ENCODE measurements at regions not wholly inside any gene's neighbourhood (a gene's known extent, or its start where the extent isn't known, plus 50 kb on each side); places are given as distances from the start of the nearest gene placed in this dataset.

GRCh38 chr7:12893292-12893691 is 205.9 kb downstream of the ARL4A start:
- Histone ChIP-seq H3K9me3 (ENCODE audit: control insufficient read depth, insufficient read depth, low read length) (no peaks in the 10 kb centered on the region), H3K9me2 (replicated peaks; ENCODE audit: control insufficient read depth, low read length) (no peaks in the 10 kb centered on the region; the same call in 1 of the 2 replicates), H3F3A (ENCODE audit: control insufficient read depth, insufficient read depth) (no peaks in the 10 kb centered on the region), H3K4me2 (ENCODE audit: low read length) (no peak overlapping the region), H3K27ac (ENCODE audit: low read depth, low read length) (no peak overlapping the region), H3K79me2 (ENCODE audit: control insufficient read depth, low read length) (no peaks in the 10 kb centered on the region), H3K27me3 (ENCODE audit: control insufficient read depth, low read length) (no peaks in the 10 kb centered on the region), H3K4me3 (ENCODE audit: low read length) (no peak overlapping the region), H4K20me1 (ENCODE audit: control insufficient read depth, insufficient read depth, low read depth, low read length) (no peaks in the 10 kb centered on the region), H3K36me3 (ENCODE audit: control insufficient read depth, low read length) (no peaks in the 10 kb centered on the region), H3K4me1 (ENCODE audit: control insufficient read depth, low read length) (no peaks in the 10 kb centered on the region)
- TF ChIP-seq EZH2phosphoT487 (IDR thresholded peaks at IDR 0.05; ENCODE audit: borderline replicate concordance, low read length): no peak
- TF ChIP-seq, protein P1, sequence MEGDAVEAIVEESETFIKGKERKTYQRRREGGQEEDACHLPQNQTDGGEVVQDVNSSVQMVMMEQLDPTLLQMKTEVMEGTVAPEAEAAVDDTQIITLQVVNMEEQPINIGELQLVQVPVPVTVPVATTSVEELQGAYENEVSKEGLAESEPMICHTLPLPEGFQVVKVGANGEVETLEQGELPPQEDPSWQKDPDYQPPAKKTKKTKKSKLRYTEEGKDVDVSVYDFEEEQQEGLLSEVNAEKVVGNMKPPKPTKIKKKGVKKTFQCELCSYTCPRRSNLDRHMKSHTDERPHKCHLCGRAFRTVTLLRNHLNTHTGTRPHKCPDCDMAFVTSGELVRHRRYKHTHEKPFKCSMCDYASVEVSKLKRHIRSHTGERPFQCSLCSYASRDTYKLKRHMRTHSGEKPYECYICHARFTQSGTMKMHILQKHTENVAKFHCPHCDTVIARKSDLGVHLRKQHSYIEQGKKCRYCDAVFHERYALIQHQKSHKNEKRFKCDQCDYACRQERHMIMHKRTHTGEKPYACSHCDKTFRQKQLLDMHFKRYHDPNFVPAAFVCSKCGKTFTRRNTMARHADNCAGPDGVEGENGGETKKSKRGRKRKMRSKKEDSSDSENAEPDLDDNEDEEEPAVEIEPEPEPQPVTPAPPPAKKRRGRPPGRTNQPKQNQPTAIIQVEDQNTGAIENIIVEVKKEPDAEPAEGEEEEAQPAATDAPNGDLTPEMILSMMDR (IDR thresholded peaks at IDR 0.05; ENCODE audit: low read depth, low read length, poor library complexity, severe bottlenecking): no peak

DNA sequence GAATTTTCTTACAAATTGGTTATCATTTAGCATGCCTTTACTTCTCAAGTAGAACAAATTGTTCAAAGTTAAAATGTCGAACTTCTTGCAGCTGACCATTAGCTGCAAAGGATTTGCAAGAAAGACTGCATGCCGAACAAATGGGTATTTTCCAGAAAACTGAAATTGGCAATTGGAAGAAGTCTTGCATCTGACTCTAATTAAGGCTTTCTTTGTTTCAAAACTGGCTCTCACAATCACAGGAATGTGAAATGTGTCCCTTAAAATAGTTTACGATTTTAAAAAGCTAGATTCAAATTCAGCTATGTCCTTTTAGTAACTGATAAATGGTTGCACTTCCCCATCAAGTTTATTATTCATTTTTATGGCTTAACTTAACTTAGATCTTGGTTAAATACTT is 207.9 kb downstream of the ARL4A start:
- Histone ChIP-seq H3F3A (ENCODE audit: control insufficient read depth, insufficient read depth) (no peaks in the 10 kb centered on the region), H3K4me1 (ENCODE audit: control insufficient read depth, low read length) (no peaks in the 10 kb centered on the region), H3K27ac (ENCODE audit: low read depth, low read length) (no peak overlapping the region), H3K4me3 (ENCODE audit: low read length) (no peak overlapping the region), H4K20me1 (ENCODE audit: control insufficient read depth, insufficient read depth, low read depth, low read length) (no peaks in the 10 kb centered on the region), H3K9me2 (replicated peaks; ENCODE audit: control insufficient read depth, low read length) (no peaks in the 10 kb centered on the region; the same call in 1 of the 2 replicates), H3K79me2 (ENCODE audit: control insufficient read depth, low read length) (no peaks in the 10 kb centered on the region), H3K36me3 (ENCODE audit: control insufficient read depth, low read length) (no peaks in the 10 kb centered on the region), H3K27me3 (ENCODE audit: control insufficient read depth, low read length) (no peaks in the 10 kb centered on the region), H3K9me3 (ENCODE audit: control insufficient read depth, insufficient read depth, low read length) (no peaks in the 10 kb centered on the region), H3K4me2 (ENCODE audit: low read length) (no peak overlapping the region)
- TF ChIP-seq EZH2phosphoT487 (IDR thresholded peaks at IDR 0.05; ENCODE audit: borderline replicate concordance, low read length): no peak
- TF ChIP-seq, protein P1 (IDR thresholded peaks at IDR 0.05; ENCODE audit: low read depth, low read length, poor library complexity, severe bottlenecking): no peak

GRCh38 chr7:12896316-12896715 is 208.9 kb downstream of the ARL4A start:
- no peak overlapping the region for H3K4me3 ChIP-seq (ENCODE audit: low read length)
- TF ChIP-seq, protein P1 (IDR thresholded peaks at IDR 0.05; ENCODE audit: low read depth, low read length, poor library complexity, severe bottlenecking): no peak
- TF ChIP-seq EZH2phosphoT487 (IDR thresholded peaks at IDR 0.05; ENCODE audit: borderline replicate concordance, low read length): no peak
- no peaks in the 10 kb centered on the region; the same call in 1 of the 2 replicates for H3K9me2 ChIP-seq (replicated peaks; ENCODE audit: control insufficient read depth, low read length)
- no peaks in the 10 kb centered on the region for H3F3A ChIP-seq (ENCODE audit: control insufficient read depth, insufficient read depth)
- no peak overlapping the region for H3K27ac ChIP-seq (ENCODE audit: low read depth, low read length)
- H3K79me2 ChIP-seq (ENCODE audit: control insufficient read depth, low read length): no peaks in the 10 kb centered on the region
- no peak overlapping the region for H3K4me2 ChIP-seq (ENCODE audit: low read length)
- H3K4me1 ChIP-seq (ENCODE audit: control insufficient read depth, low read length): no peaks in the 10 kb centered on the region
- no peaks in the 10 kb centered on the region for H3K36me3 ChIP-seq (ENCODE audit: control insufficient read depth, low read length)
- no peaks in the 10 kb centered on the region for H3K27me3 ChIP-seq (ENCODE audit: control insufficient read depth, low read length)
- H4K20me1 ChIP-seq (ENCODE audit: control insufficient read depth, insufficient read depth, low read depth, low read length): no peaks in the 10 kb centered on the region
- H3K9me3 ChIP-seq (ENCODE audit: control insufficient read depth, insufficient read depth, low read length): no peaks in the 10 kb centered on the region

Data from DOHH2 (cell line).